Activated naive CD8-positive, alpha-beta T cell treated with anti-CD3 and anti-CD28 coated beads, Interleukin-2, amount 10 ng/mL, durations not matched to agents 7 days and 5 days (primary cell): ENCODE measurements at regions not wholly inside any gene's neighbourhood (a gene's known extent, or its start where the extent isn't known, plus 50 kb on each side); places are given as distances from the start of the nearest gene placed in this dataset.

ENCODE experiments used
- ATAC-seq: fragments of 150-1000 bp; cut with Tn5 transposase; one replicate; pipeline ENCODE4 v1.10.0; 2021; ENCODE audit warnings: low read depth, moderate library complexity
- POLR2A ChIA-PET: fragments of 350-600 bp; sonication (Branson Sonifier 250); formaldehyde crosslinking; loops from one replicate; lab custom pipeline; 2021; ENCODE audit warnings: antibody characterized with exemption; lab: Charles Lee
- DNase-seq: peaks from one replicate; pipeline ENCODE4 v3.0.0; 2021
- H3K27ac Mint-ChIP-seq: one replicate; pipeline ENCODE4 v1.8.0; 2022; ENCODE audit warnings: mild to moderate bottlenecking, mixed read lengths
- H3K27me3 Mint-ChIP-seq: one replicate; pipeline ENCODE4 v1.8.0; 2022; ENCODE audit warnings: mild to moderate bottlenecking, moderate library complexity, mixed read lengths
- H3K36me3 Mint-ChIP-seq: one replicate; pipeline ENCODE4 v1.8.0; 2021; ENCODE audit warnings: mild to moderate bottlenecking, mixed read lengths
- H3K4me1 Mint-ChIP-seq: one replicate; pipeline ENCODE4 v1.8.0; 2021; ENCODE audit warnings: mixed read lengths
- H3K4me3 Mint-ChIP-seq: one replicate; pipeline ENCODE4 v1.8.0; 2022; ENCODE audit warnings: mild to moderate bottlenecking, moderate library complexity, mixed read lengths
- H3K9me3 Mint-ChIP-seq: one replicate; pipeline ENCODE4 v1.8.0; 2021; ENCODE audit warnings: mixed read lengths

GRCh38 chr11:130765951-130766649, 150.2 kb downstream of the SNX19 start:
- Mint-ChIP-seq H3K27ac (no peak overlapping the region), H3K9me3 (no peaks in the 10 kb centered on the region), H3K4me1 (peaks cover 7% of the 10 kb centered on the region), H3K4me3 (peak overlapping the region; percentile 5), H3K36me3 (no peaks in the 10 kb centered on the region), H3K27me3 (peaks cover 8% of the 10 kb centered on the region)
- POLR2A ChIA-PET = no interaction called here
- ATAC-seq (no peak), DNase-seq (no peak)

- peaks cover 8% of the 10 kb centered on the region for H3K27me3 Mint-ChIP-seq
- no peaks in the 10 kb centered on the region for H3K9me3 Mint-ChIP-seq
- ATAC-seq = no peak
- H3K4me3 Mint-ChIP-seq = peak overlapping the region; percentile 5
- no peak for DNase-seq
- peaks cover 7% of the 10 kb centered on the region for H3K4me1 Mint-ChIP-seq
- H3K27ac Mint-ChIP-seq = no peak overlapping the region
- no peaks in the 10 kb centered on the region for H3K36me3 Mint-ChIP-seq
- POLR2A ChIA-PET = interaction anchor here (0.5 kb wide), 1 partner anchor 341 kb away, joined by 5 read pairs; no protein-coding TSS in a partner anchor
Measured at GRCh38 chr11:130766650-130767565, 149.4 kb downstream of the SNX19 start.

GRCh38 chr11:130769782-130770535, 146.3 kb downstream of the SNX19 start:
- no peak for ATAC-seq

GRCh38 chr11:130771708-130772107, 144.6 kb downstream of the SNX19 start:
- peaks cover 2% of the 10 kb centered on the region for H3K4me1 Mint-ChIP-seq
- ATAC-seq (no peak), DNase-seq (no peak)
- POLR2A ChIA-PET = no interaction called here
- no peak overlapping the region for H3K4me3 Mint-ChIP-seq
- no peaks in the 10 kb centered on the region for H3K36me3 Mint-ChIP-seq
- no peak overlapping the region for H3K27ac Mint-ChIP-seq
- H3K27me3 Mint-ChIP-seq = peaks cover 2% of the 10 kb centered on the region
- H3K9me3 Mint-ChIP-seq = no peaks in the 10 kb centered on the region

More at GRCh38 chr11:130769782-130770535, 146.3 kb downstream of the SNX19 start:
- Mint-ChIP-seq H3K4me1 (peaks cover 8% of the 10 kb centered on the region), H3K27ac (no peak overlapping the region), H3K4me3 (no peak overlapping the region), H3K36me3 (no peaks in the 10 kb centered on the region), H3K27me3 (peaks cover 6% of the 10 kb centered on the region), H3K9me3 (no peaks in the 10 kb centered on the region)
- POLR2A ChIA-PET = no interaction called here
- DNase-seq = no peak

GRCh38 chr11:130772266-130773227, 143.7 kb downstream of the SNX19 start:
- Mint-ChIP-seq H3K4me1 (peaks cover 2% of the 10 kb centered on the region), H3K27me3 (peaks cover 3% of the 10 kb centered on the region), H3K36me3 (no peaks in the 10 kb centered on the region), H3K27ac (no peak overlapping the region), H3K9me3 (no peaks in the 10 kb centered on the region), H3K4me3 (no peak overlapping the region)
- no peak for DNase-seq
- POLR2A ChIA-PET = interaction anchor here (0.6 kb wide), 1 partner anchor 455 kb away, joined by 3 read pairs; no protein-coding TSS in a partner anchor
- no peak for ATAC-seq

- peaks cover 2% of the 10 kb centered on the region for H3K4me1 Mint-ChIP-seq
- H3K36me3 Mint-ChIP-seq = no peaks in the 10 kb centered on the region
- no peak overlapping the region for H3K27ac Mint-ChIP-seq
- H3K9me3 Mint-ChIP-seq = no peaks in the 10 kb centered on the region
- POLR2A ChIA-PET = no interaction called here
- no peak overlapping the region for H3K4me3 Mint-ChIP-seq
- peaks cover 3% of the 10 kb centered on the region for H3K27me3 Mint-ChIP-seq
- ATAC-seq (no peak), DNase-seq (no peak)
Measured at GRCh38 chr11:130773244-130773820, 142.9 kb downstream of the SNX19 start.

GRCh38 chr11:130774703-130775102, 141.6 kb downstream of the SNX19 start:
- DNase-seq (no peak), ATAC-seq (no peak)
- POLR2A ChIA-PET = no interaction called here
- Mint-ChIP-seq H3K4me3 (no peak overlapping the region), H3K27me3 (peaks cover 3% of the 10 kb centered on the region), H3K9me3 (no peaks in the 10 kb centered on the region), H3K4me1 (peaks cover 2% of the 10 kb centered on the region), H3K36me3 (no peaks in the 10 kb centered on the region), H3K27ac (no peak overlapping the region)

- no peaks in the 10 kb centered on the region for H3K36me3 Mint-ChIP-seq
- ATAC-seq (no peak), DNase-seq (no peak)
- no peaks in the 10 kb centered on the region for H3K9me3 Mint-ChIP-seq
- H3K4me3 Mint-ChIP-seq = no peak overlapping the region
- H3K27ac Mint-ChIP-seq = no peak overlapping the region
- H3K4me1 Mint-ChIP-seq = peaks cover 2% of the 10 kb centered on the region
- POLR2A ChIA-PET = no interaction called here
- peaks cover 2% of the 10 kb centered on the region for H3K27me3 Mint-ChIP-seq
Measured at GRCh38 chr11:130775306-130776060, 140.8 kb downstream of the SNX19 start.

- H3K9me3 Mint-ChIP-seq = no peaks in the 10 kb centered on the region
- no peak for ATAC-seq
- peaks cover 2% of the 10 kb centered on the region for H3K27me3 Mint-ChIP-seq
- H3K4me1 Mint-ChIP-seq = peaks cover 2% of the 10 kb centered on the region
- DNase-seq = no peak
- H3K4me3 Mint-ChIP-seq = no peak overlapping the region
- no peak overlapping the region for H3K27ac Mint-ChIP-seq
- POLR2A ChIA-PET = no interaction called here
- H3K36me3 Mint-ChIP-seq = no peaks in the 10 kb centered on the region
Measured at GRCh38 chr11:130776061-130776419, 140.2 kb downstream of the SNX19 start.

GRCh38 chr11:130778026-130778425, 138.3 kb downstream of the SNX19 start:
- no peaks in the 10 kb centered on the region for H3K4me1 Mint-ChIP-seq
- no peaks in the 10 kb centered on the region for H3K36me3 Mint-ChIP-seq
- ATAC-seq = no peak
- POLR2A ChIA-PET = no interaction called here
- no peak overlapping the region for H3K27ac Mint-ChIP-seq
- no peak for DNase-seq
- H3K9me3 Mint-ChIP-seq = no peaks in the 10 kb centered on the region
- peaks cover 2% of the 10 kb centered on the region for H3K27me3 Mint-ChIP-seq
- no peak overlapping the region for H3K4me3 Mint-ChIP-seq

GRCh38 chr11:130778705-130779104, 137.6 kb downstream of the SNX19 start:
- ATAC-seq = no peak
- H3K4me1 Mint-ChIP-seq = no peaks in the 10 kb centered on the region
- H3K4me3 Mint-ChIP-seq = no peak overlapping the region
- no peak for DNase-seq
- H3K9me3 Mint-ChIP-seq = no peaks in the 10 kb centered on the region
- POLR2A ChIA-PET = no interaction called here
- no peak overlapping the region for H3K27ac Mint-ChIP-seq
- peaks cover 2% of the 10 kb centered on the region for H3K27me3 Mint-ChIP-seq
- no peaks in the 10 kb centered on the region for H3K36me3 Mint-ChIP-seq

GRCh38 chr11:130779267-130779666, 137.0 kb downstream of the SNX19 start:
- Mint-ChIP-seq H3K27me3 (peaks cover 4% of the 10 kb centered on the region), H3K36me3 (no peaks in the 10 kb centered on the region), H3K27ac (no peak overlapping the region), H3K4me3 (no peak overlapping the region), H3K4me1 (no peaks in the 10 kb centered on the region), H3K9me3 (no peaks in the 10 kb centered on the region)
- ATAC-seq = no peak
- POLR2A ChIA-PET = no interaction called here
- no peak for DNase-seq
